SU-DHL-6 (cell line): ENCODE measurements at regions not wholly inside any gene's neighbourhood (a gene's known extent, or its start where the extent isn't known, plus 50 kb on each side); places are given as distances from the start of the nearest gene placed in this dataset.

Source experiments
- CTCF ChIP-seq: fragments of 200-600 bp; sonication (generic); IDR thresholded peaks from one replicate; pipeline ENCODE4 v1.5.1; 2017; ENCODE audit warnings: antibody characterized with exemption, mild to moderate bottlenecking, low read length, moderate library complexity; ENCODE audit not compliant: insufficient read depth, poor library complexity, severe bottlenecking
- EZH2phosphoT487 ChIP-seq: fragments of 200-600 bp; sonication (generic), shearing (Covaris generic); conservative IDR thresholded peaks from 2 replicates; pipeline ENCODE4 v1.6.1; 2018; ENCODE audit warnings: mild to moderate bottlenecking, antibody characterized with exemption, low read length, moderate library complexity, mixed read lengths

- TF ChIP-seq CTCF: no peak
- TF ChIP-seq EZH2phosphoT487: no peak
Observed at GRCh38 chr4:58163156-58163555, 1053.0 kb upstream of the IGFBP7 start.
